LNCaP clone FGC (cell line): ENCODE measurements at regions not wholly inside any gene's neighbourhood (a gene's known extent, or its start where the extent isn't known, plus 50 kb on each side); places are given as distances from the start of the nearest gene placed in this dataset.

Experiments used
- DNase-seq: peaks from one replicate; pipeline ENCODE4 v3.0.0-alpha.2; 2011; ENCODE audit warnings: low read depth
- H3K4me3 ChIP-seq: 2 replicates; pipeline ENCODE4 v1.5.1; 2011; ENCODE audit warnings: mild to moderate bottlenecking, low read depth, low read length, control low read depth
- TF ChIP-seq, protein P1 (sequence below): IDR thresholded peaks from 2 replicates; pipeline ENCODE4 v1.5.1; 2012; ENCODE audit warnings: mild to moderate bottlenecking; ENCODE audit not compliant: control insufficient read depth, insufficient read depth; ENCODE audit errors: extremely low read depth

GRCh38 chr5:21164425-21164824 is 1176.4 kb upstream of the CDH18 start:
- TF ChIP-seq, protein P1, sequence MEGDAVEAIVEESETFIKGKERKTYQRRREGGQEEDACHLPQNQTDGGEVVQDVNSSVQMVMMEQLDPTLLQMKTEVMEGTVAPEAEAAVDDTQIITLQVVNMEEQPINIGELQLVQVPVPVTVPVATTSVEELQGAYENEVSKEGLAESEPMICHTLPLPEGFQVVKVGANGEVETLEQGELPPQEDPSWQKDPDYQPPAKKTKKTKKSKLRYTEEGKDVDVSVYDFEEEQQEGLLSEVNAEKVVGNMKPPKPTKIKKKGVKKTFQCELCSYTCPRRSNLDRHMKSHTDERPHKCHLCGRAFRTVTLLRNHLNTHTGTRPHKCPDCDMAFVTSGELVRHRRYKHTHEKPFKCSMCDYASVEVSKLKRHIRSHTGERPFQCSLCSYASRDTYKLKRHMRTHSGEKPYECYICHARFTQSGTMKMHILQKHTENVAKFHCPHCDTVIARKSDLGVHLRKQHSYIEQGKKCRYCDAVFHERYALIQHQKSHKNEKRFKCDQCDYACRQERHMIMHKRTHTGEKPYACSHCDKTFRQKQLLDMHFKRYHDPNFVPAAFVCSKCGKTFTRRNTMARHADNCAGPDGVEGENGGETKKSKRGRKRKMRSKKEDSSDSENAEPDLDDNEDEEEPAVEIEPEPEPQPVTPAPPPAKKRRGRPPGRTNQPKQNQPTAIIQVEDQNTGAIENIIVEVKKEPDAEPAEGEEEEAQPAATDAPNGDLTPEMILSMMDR, result no peak
- no peak overlapping the region for H3K4me3 ChIP-seq
- DNase-seq, result no peak

- TF ChIP-seq, protein P1, result no peak
- no peak for DNase-seq
Measured at GRCh38 chr5:21159510-21160059, 1171.6 kb upstream of the CDH18 start.

DNA sequence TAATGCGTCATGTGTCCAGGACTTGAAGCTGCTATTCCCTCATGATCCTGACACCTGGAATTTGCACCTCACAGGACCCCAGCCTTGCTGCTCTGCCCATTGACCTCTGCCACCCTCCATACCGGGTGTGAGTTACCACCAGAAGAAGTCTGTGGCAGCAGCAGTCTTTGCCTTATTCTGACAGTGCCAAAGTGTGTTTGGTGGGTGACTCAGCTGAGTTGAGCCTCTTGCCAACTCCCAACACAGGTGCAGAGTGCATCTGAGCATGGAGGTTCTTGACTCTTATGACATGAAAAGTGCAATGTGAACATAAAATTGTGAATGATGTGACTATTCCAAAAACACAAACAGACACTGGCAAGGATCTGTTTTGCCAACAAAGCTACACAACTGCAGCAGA is 1166.5 kb upstream of the CDH18 start:
- no peak for DNase-seq

More at GRCh38 chr5:21159510-21160059, 1171.6 kb upstream of the CDH18 start:
- no peak overlapping the region for H3K4me3 ChIP-seq

DNA sequence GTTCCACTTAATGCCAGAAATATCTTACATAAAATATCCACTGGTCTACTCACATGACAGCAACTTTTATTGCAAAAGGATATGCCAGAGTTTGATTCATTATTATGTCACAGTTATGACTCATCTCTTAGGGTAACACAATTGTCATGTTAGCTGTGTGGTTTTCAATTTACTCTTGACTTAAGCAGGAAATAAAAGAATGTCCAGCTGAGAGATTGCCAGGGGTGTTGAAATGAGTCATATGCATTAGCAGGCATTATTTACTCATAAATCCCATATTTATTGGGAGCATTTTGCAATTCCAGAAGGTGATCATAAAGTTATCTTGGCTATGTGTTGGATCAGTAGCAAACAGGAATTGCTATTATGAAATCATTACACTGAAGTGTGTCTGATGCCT is 1164.6 kb upstream of the CDH18 start:
- TF ChIP-seq, protein P1, result no peak
- DNase-seq, result peak; percentile 98
- H3K4me3 ChIP-seq, result no peak overlapping the region

More for the DNA sequence above, 1166.5 kb upstream of the CDH18 start:
- TF ChIP-seq, protein P1, result no peak
- no peak overlapping the region for H3K4me3 ChIP-seq

DNA sequence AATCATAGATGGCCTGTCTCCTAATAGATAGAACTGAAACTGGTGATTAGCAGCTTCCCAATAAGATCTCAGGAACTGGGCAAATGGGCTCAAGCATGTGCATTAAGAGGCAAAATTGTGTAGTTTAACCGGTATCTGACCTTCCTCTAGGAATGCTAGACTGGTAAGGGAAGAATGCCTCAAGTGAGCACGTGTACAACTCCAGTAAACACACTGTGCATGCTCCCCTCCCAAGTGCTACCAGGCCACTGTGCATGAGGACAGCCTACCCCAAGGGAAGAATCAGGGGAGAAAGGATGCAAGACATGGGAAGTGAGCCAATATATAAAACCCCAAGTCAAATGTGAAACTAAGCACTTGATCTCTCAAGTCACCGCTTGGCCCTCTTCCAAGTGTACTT is 1157.4 kb upstream of the CDH18 start:
- H3K4me3 ChIP-seq, result no peak overlapping the region
- DNase-seq, result no peak
- TF ChIP-seq, protein P1, result no peak

DNA sequence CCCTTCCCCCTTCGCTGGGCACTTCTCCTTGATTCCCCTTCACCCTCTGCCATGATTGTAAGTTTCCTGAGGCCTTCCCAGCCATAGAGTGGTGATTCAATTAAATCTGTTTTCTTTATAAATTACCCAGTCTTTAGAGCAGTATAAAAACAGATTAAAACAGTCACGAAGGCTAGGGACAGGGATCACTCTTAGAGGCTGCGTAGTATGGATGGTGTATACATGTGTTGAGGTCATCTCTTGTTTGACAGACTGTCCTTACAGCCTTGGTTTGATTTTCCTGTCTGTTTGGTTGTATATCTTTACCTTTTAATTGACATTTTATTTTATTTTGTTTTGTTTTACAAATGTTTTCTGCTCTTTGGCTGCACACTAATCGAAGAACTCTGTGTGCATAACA is 1155.7 kb upstream of the CDH18 start:
- TF ChIP-seq, protein P1, result no peak
- H3K4me3 ChIP-seq, result no peak overlapping the region
- no peak for DNase-seq

GRCh38 chr5:21142791-21143190 is 1154.8 kb upstream of the CDH18 start:
- no peak for DNase-seq
- H3K4me3 ChIP-seq, result no peak overlapping the region
- TF ChIP-seq, protein P1, result no peak
